ENCODE measurements at regions not wholly inside any gene's neighbourhood (a gene's known extent, or its start where the extent isn't known, plus 50 kb on each side); places are given as distances from the start of the nearest gene placed in this dataset.
"Not testable (repeated sequence)": the region's sequence is repeated elsewhere in the genome, so short reads cannot be mapped to it uniquely, and the experiment has no call there.

- no peak for DNase-seq
These were observed 400.7 kb upstream of the RUNX1 start for GRCh38 chr21:35449846-35450245.

DNA sequence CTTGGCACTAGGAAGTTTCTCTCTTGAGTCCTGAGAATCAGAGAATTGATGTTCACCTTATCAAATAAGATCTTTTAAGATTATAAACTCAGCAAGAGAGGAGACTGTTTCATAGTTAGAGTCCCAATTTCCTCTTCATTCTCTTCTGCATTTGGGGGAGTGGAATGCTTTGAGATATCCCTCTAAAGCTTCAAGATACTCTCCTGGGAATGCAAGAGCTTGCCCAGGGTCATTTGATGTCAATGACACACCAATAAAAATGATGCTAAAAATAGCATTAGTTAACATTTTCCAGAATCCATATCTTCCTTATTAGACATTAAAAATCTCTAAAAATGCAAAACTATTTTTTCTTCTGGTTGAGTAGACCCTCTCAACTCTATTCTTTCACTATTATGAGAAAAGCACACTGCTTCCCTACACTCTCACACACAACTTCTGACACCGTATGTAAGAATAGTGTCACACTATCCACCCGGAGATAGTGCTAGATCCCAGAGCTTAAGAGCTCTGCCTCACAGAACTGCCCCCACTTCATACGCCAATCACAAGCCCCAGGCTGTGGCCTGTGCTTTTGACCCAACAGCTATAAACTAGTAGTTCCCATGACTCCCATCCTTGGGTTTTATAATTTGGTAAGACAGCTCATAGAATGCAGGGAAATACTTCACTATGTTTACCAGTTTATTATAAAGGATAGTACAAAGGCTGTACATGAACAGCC lies 399.9 kb upstream of the RUNX1 start:
- DNase-seq = no peak

DNA sequence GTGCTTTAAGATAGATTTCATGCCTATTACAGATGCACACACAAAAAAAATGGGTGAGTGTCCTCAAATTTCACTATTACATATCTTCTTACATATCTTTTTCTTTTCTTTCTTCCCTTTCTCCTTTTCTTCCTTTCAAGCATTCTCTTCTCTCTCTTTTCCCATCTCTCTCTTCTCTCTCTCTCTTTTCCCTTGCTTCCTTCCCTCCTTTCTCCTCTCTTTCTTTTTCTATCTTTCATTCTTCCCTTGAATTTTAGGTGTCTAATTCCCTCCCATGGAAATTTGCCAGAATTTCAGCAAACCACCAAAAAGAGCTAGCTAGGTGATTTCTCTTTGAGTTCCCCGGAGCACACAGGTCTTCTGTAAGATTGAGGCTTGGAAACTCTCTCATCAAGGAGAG lies 395.3 kb upstream of the RUNX1 start:
- no peak for DNase-seq

- no peak for DNase-seq
These were observed 392.9 kb upstream of the RUNX1 start for GRCh38 chr21:35441868-35442582.

DNA sequence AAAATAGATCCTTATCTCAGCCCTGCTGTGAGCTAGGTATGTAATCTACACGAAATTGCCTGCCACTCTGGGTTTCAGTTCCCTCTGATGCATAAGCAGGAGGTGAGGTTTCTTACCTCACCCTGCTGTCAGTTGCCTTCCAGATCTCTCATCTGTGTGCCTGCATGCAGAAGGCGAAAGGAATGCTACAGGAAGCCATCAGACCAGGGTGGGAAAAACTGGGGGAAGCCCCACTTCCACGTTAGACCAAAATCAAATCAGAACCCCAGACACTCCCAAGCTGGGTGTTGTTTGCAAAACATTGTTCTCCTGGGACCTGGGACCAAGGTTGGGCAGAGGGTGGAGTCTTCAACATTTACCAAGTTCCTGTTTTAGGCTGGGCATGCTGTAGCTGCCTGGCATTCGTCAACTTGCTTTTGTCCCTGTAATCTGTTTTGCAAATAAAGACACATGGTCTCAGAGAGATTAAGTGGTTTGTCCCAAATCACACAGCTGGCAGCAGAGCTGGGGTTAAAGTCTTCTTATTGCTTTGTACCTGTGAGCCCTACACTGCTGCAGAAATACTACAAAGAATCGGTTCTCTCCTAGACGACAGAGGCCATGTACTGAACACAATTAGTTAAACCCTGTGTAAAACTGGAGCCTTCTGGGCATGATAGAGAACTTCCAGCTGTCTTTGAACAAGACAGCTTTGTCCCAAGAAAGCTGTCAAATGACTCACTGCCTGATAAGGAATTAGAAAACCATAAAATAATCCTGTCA lies 389.7 kb upstream of the RUNX1 start:
- DNase-seq = no peak

DNA sequence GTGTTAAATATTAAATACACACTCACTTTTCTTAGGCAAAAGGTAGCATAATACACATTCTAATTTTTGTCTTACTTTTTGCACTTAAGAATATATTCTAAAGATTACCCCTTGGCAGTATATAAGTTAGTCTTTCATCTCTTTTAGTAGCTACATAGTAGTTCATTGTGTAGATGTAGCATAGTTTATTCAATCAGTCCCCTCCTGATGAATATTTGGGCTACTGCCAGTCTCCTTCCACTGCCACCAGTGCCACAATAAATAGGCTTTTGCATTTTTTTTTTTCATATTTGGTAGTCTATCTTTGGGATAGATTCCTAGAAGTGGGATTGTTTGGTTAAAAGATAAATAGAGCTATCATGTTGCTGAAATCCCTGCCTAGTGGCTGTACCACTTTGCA lies 388.8 kb upstream of the RUNX1 start:
- DNase-seq = no peak

GRCh38 chr21:35436899-35437298 lies 387.8 kb upstream of the RUNX1 start:
- no peak for DNase-seq

DNA sequence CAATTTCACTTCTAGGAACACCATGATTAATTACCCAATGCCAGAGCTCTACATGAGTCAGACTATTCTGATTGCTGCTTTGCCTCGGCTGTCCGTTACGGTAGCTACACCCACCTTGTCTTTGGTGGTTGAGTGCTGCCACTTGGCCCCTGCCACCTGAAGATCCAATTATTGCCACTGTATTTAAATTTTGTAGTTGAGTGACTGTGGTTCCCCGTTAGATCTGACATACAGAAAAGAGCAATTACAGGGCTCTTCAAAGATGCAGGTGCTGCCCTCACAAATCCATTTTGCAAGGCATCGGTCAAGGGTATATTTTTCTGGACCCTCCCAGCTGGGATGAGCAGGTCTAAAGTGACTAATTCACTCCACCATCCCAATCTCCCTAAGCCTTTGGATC lies 383.5 kb upstream of the RUNX1 start:
- DNase-seq = not testable (repeated sequence)

GRCh38 chr21:35430260-35430659 lies 381.2 kb upstream of the RUNX1 start:
- DNase-seq = no peak

- no peak for DNase-seq
These were observed 379.8 kb upstream of the RUNX1 start for GRCh38 chr21:35428937-35429336.

GRCh38 chr21:35428489-35428888 lies 379.4 kb upstream of the RUNX1 start:
- DNase-seq = no peak

- no peak for DNase-seq
These were observed 378.9 kb upstream of the RUNX1 start for GRCh38 chr21:35428001-35428320.

GRCh38 chr21:35427320-35428000 lies 378.4 kb upstream of the RUNX1 start:
- no peak for DNase-seq

- DNase-seq = no peak
These were observed 377.8 kb upstream of the RUNX1 start for GRCh38 chr21:35426897-35427296.

- DNase-seq = no peak
These were observed 377.4 kb upstream of the RUNX1 start for GRCh38 chr21:35426469-35426868.

DNA sequence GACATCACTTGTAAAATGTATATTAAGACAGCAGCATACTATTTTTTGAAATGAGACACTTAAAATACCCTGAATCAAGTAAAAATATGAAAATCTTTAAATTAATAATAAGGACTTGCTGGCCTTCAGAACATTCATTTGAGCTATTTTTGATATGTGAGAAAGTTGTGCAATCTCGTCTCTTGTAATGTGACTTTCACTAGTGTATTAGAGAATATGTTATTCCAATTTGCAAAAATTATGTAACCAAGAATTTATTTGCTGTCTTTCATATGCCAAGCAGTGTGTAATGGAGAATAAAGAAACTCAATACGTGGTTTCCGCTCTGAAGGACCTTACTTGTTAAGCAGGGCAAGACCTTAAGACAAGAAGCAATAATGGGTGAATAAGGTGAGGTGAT lies 375.0 kb upstream of the RUNX1 start:
- DNase-seq = no peak

GRCh38 chr21:35423709-35424108 lies 374.6 kb upstream of the RUNX1 start:
- no peak for DNase-seq

DNA sequence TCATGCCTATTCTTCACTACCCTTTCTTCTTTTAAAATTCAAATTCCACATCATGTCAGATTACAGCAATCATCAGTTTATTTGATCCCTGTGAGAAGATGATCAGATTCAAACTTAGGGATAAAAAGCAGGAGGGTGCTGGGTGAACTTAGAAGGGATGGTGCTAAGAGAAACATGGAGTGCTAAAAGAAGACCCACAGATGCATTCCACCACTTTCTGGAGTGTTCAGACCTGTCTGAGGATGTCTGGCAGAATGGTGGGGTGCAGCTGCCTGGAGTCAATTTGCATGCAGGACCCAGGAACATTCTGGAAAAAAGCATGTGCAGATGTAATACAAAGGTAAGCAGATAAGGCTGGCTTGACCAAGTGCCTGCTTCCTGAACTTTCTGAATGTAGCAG lies 372.9 kb upstream of the RUNX1 start:
- DNase-seq = no peak

DNA sequence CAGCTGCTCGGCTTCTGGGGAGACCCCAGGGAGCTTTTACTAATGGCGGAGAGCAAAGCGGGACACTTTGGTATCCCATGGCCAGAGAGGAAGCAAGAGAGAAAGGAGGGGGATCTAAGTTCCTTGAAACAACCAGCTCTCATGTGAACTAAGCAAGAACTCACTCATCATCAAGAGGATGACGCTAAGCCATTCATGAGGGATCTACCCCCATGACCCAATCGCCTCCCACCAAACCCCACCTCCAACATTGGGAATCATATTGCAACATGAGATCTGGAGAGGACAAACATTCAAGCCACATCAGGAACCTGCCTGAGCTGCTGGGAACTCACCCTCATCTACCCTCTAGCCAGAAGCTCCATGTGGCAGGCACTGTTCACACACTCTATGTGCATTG lies 372.1 kb upstream of the RUNX1 start:
- DNase-seq = no peak

DNA sequence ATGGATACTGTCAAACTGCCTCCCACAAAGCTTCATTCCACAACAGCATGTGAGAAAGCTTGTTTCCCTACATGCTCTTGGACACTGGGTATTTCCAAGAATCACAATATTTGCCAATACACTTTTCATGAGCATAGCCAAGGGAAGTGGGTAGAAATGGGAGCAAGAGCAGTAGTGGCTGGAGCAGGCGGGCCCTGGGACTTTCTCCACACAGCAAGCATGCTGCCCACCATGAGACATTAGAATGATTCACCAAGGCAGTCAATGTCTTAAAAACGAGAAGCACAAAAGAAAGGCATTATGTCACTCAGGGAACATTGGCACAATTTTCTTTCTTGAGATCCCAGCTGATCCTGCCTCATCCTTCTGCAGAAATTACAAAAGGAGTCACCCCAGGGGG lies 371.6 kb upstream of the RUNX1 start:
- DNase-seq = no peak

DNA sequence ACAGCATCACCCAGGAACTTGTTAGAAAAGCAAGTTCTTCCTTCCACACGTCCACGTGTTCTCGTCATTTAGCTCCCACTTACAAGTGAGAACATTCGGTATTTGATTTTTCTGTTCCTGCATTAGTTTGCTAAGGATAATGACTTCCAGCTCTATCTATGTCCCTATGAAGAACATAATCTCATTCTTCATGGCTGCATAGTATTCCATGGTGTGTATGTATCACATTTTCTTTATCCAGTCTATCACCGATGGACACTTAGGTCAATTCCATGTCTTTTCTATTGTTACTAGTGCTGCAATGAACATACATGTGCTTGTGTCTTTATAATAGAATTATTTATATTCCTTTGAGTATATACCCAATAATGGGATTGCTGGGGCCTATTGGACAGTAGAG lies 368.7 kb upstream of the RUNX1 start:
- no peak for DNase-seq

DNA sequence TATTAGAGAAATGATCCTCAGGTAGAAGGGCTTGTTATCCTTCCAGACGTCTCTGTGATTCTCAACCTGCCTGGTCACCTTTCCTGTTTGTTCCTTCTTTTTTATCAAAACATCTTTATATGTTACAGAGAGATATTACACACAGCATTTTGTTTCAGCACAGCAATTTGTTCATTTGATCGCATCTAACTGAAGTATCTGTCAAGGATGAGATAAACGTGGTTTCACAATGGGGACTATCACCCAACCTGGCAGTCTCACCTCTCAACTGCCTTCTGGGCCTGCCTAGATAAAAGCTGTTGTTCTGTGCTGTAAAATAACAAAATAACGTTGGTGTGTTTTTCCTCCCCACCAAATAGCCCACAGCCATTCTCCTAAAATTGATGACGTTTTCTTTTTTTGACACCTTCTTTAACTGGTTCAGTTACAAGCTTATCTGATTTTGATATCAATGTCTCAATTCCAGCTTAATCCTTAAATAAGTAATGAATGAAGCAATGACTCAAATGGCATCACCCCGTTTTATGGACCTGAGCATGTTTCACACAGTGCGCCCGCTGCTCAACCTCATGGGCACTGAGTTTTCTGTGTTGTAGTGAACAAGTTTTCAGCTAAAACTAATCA lies 367.9 kb upstream of the RUNX1 start:
- DNase-seq = no peak

- DNase-seq = no peak
These were observed 365.5 kb upstream of the RUNX1 start for GRCh38 chr21:35414507-35415139.

Measured in SHP77 treated with DMSO at 0.1 percent for 48 hours (cell line).